Epidermal melanocyte (primary cell): ENCODE measurements at regions not wholly inside any gene's neighbourhood (a gene's known extent, or its start where the extent isn't known, plus 50 kb on each side); places are given as distances from the start of the nearest gene placed in this dataset.
"Not testable (repeated sequence)": the region's sequence is repeated elsewhere in the genome, so short reads cannot be mapped to it uniquely, and the experiment has no call there.

Experiments used
- DNase-seq: peaks from one replicate; pipeline ENCODE4 v3.0.0; 2011; ENCODE audit warnings: low spot score; ENCODE audit not compliant: insufficient read length

DNA sequence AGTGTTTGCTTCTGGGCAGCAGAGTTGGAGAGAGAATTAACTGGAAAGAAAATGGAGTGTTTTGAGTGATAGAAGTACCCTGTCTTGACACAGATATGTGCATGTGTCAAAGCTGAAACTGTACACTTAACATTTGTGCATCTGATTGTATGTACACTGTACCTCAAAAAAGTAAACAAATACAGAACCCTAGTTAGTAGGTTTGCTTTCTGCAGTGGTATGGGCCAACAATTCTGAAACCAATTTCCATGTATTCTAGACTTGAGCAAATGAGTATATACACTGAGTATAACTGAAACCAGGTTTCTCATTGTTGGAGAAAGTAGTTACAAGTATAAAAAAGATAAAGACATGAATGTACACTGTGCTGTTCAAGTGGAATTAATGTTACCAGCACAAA lies 52.4 kb downstream of the ELAPOR2 start:
- DNase-seq = no peak

- no peak for DNase-seq
Observed at GRCh38 chr7:87004956-87005355, 54.5 kb downstream of the ELAPOR2 start.

DNA sequence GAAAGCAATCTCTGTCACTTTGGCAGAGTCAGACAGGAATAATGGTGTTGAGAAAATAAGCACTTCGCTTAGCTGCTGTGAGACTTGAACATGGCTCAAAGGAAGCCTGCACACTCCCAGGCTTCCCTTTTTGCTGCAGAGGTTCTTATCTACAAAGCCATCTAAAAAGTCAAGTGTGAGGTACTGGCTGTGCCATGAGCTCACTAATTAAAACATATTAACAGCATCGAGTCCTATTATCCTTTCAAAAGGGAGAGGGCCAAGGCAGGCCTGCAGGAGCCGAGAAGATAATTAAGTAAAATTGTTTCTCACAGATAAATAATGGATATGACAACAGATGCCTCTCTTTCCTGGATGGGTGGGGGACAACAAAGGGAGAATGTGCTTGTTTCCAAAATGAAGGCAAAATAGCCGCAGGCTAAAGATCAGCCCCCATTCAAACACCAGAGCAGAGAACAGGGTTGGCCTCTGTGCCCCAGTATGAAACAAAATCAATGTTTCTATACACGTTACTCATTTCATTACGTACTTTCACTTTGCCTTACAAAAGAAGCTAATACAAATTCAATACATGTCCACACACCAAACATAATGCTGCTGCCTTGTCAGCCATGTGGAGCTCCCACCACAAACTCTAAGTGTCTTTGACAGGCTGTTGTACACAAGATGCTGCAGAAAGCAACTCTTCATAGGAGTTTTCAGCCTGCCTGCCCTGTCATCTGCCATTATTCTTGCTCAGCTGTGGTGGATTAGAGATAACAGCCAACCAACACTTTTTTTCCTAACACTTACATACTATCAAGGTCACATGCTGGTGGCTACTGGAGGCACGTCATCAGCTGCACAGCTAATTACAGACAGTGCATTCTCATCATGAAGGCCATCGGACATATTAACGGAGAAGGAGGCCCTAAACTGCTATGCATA lies 55.3 kb downstream of the ELAPOR2 start:
- no peak for DNase-seq

DNA sequence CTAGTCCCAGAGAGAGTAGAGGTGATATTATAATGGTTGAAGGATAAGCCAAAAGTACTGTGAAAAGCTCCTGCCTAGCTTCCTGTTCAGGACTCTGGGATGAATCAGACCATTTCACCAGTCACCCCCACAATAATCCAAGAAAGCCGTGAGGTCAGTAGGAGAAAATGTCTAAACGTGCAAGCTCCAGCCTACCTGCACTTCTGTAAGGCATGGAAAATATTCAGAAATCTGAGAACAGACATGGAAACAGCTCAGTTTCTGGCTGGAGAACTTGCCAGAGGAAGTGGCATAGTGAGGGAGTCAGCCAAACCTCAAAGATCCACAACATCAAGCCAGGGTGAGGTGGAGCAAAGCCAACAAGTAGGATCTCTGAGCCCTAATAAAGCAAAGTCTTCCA lies 58.2 kb downstream of the ELAPOR2 start:
- DNase-seq = no peak

DNA sequence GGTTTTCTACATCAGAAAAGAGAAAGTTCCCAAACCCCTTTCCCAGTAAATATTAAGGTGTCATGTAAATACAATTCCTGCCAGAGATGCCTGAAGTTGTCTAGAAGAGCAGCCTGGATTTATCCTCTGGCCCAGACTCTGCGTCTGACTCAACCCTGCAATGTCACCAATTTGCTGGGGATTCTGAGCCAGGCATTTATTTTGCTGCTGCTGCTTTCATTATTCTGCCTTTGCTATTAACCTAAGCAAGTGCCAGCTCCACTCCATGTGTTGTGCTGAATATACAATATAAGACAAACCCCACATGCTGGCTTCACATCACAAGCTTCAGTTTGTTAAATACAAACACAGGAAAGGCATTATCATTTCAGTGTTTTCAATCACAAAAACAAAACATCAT lies 59.1 kb downstream of the ELAPOR2 start:
- no peak for DNase-seq

DNA sequence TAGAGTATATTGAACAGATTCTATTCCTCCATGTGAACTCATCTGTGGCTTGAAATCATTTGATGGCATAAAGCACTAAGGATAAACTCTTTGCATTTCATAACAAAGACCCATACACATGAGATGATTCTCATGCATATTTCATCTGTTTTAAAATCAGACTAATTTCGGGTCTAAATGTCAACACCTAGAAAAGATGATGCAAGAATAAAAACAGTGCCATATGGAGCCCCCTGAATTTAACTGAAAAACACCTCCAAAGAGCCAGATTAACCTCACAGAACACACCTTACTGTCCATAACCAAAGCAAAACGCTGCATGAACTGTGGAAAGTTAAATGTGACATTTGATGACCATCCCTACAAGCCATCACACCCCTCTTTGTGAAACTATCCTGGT lies 59.7 kb downstream of the ELAPOR2 start:
- no peak for DNase-seq

GRCh38 chr7:86995814-86996213 lies 63.6 kb downstream of the ELAPOR2 start:
- no peak for DNase-seq

DNA sequence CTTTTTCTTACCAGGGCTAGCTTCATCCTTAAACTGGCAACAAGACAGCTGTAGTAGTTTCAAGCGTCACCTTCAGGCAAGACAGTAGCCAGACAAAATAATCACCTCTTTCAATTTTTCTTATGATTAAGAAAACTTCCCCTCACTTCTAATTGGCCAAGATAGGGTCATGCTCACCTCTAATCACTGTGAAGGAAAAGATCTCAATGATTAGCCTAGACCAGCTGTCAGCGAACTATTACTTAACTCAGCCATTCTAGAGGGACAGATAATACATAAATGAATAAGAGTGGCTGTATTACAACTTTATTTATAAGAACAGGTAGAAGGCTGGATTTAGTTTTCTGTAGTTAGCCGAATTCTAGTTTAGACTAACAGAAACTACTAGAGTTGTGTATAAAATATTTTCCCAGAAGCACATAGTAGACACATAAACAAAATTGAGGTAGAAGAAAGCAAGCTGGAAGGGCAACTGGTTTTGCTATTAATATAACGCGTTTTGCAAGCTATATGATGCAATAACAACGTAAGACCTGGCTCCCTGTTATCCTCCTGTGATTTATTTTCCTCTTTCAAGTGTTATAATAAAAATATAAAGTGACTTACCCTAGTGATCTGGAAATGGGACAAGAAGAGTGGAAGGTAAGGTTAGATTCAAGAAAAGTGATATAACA lies 64.3 kb downstream of the ELAPOR2 start:
- DNase-seq = no peak

DNA sequence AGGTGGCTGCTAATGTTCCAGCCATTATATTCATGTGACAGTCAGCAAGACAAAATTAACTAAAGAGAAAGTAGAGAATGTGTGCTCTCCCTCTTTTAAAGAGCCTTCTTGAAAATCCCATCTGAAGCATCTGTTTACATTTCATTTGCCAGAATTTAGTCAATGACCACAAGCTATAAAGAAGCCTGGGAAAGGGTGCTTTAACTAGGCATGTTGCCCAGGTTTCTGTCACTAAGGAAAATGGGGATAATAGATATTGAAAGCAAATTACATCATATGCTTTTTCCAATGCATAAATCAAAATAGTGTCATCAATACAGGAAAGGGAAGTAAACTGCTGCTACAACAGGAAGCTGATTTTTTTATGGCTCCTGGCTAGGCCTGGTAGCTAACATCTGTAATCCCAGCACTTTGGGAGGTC lies 67.7 kb downstream of the ELAPOR2 start:
- no peak for DNase-seq

DNA sequence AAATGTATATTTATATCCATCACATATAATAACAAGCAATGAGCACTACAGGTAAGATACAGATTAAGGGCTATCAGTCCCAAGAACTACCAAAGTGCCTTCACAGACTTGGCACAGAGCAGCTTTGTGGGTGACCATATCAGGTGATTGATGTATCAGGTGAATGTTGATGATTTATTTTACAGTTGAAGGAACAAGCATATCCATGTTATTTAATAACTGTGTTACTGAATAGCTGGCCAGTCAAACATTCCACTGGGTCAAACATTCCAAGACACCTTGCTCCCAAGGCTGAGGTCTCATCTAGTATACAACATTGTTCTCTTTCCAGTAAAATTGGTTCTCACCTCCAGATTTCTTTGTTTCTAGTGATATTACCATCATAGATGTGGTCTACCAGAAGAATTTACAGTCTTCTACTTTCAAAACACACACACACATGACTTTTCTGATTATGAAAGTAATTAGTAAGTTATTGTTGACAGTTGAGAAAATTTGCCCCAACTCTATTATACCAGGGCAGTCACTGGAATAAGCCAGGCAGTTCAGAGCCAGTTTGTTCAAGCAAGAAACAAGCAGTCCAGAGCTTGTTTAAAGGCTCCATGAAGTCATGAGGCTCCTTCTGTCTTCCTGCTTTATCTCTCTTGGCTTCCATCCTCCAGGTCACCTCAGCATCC lies 68.2 kb downstream of the ELAPOR2 start:
- DNase-seq = no peak

DNA sequence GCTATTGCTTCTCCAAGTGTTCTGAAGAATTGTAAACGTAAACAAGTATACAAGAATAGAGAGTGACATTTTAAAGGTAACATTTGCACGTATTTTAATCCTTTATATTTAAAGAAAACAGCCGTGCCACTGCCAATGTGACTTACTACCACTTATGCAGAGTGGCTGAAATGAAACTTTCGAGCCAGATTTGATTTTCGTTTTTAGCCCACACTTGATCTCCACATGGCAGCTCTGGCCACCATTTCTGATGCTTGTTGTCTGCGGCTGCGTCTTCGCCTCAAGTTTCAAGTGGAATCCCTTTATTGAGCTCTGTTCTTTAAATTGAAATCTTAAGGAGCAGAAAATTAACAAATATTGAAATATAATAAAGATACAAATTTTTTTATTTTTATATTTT lies 70.0 kb downstream of the ELAPOR2 start:
- DNase-seq = no peak

DNA sequence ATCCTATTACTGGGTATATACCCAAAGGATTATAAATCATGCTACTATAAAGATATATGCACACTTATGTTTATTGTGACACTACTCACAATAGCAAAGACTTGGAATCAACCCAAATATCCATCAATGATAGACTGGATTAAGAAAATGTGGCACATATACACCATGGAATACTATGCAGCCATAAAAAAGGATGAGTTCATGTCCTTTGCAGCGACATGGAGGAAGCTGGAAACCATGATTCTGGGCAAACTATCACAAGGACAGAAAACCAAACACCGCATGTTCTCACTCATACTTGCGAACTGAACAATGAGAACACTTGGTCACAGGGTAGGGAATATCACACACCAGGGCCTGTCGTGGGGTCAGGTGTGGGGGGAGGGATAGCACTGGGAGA lies 71.6 kb downstream of the ELAPOR2 start:
- not testable (repeated sequence) for DNase-seq

DNA sequence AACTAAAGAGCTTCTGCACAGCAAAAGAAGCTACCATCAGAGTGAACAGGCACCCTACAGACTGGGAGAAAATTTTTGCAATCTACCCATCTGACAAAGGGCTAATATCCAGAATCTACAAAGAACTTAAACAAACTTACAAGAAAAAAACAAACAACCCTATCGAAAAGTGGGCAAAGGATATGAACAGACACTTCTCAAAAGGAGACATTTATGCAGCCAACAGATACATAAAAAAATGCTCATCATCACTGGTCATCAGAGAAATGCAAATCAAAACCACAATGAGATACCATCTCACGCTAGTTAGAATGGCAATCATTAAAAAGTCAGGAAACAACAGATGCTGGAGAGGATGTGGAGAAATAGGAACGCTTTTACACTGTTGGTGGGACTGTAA lies 72.1 kb downstream of the ELAPOR2 start:
- not testable (repeated sequence) for DNase-seq

DNA sequence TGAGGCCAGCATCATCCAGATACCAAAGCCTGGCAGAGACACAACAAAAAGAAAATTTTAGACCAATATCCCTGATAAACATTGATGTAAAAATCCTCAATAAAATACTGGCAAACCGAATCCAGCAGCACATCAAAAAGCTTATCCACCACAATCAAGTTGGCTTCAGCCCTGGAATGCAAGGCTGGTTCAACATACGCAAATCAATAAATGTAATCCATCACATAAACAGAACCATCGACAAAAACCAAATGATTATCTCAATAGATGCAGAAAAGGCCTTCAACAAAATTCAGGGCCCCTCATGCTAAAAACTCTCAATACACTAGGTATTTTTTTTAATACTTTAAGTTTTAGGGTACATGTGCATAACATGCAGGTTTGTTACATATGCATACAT lies 74.1 kb downstream of the ELAPOR2 start:
- DNase-seq = not testable (repeated sequence)

GRCh38 chr7:86983654-86984053 lies 75.8 kb downstream of the ELAPOR2 start:
- not testable (repeated sequence) for DNase-seq

GRCh38 chr7:86981937-86982336 lies 77.5 kb downstream of the ELAPOR2 start:
- not testable (repeated sequence) for DNase-seq

- no peak for DNase-seq
Observed at GRCh38 chr7:86981127-86981526, 78.3 kb downstream of the ELAPOR2 start.

GRCh38 chr7:86980223-86980622 lies 79.2 kb downstream of the ELAPOR2 start:
- DNase-seq = no peak

DNA sequence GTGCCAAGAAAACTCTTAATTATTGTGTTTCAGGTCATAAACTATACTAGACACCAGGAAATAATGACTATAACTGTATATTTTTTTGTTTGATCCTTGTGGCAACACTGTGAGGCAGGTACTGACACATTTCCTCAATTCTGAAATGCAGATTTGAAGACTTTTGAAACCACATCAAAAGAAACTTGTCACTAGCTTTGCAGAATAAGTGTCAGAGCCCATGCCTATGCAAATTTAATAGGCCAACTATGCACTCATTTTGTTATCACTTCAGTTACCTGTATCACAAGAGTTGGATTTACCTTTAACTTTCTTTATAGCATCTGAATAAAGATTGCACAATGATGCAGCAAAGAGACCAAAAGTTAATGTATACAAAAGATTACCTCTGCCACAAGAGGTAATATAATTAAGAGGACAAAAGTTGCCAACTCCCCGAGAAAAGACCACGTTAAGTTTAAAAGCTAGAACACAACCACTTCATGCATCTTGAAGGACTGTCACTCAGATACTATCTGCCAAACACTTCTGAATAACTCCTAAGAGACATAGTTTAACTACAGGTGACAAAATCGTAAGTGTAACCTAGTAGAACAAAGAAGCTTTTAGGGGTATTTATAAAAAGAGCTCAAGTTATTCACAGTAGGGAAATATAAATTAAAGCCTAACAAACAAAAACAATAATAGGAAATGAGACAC lies 80.5 kb downstream of the ELAPOR2 start:
- DNase-seq = no peak

DNA sequence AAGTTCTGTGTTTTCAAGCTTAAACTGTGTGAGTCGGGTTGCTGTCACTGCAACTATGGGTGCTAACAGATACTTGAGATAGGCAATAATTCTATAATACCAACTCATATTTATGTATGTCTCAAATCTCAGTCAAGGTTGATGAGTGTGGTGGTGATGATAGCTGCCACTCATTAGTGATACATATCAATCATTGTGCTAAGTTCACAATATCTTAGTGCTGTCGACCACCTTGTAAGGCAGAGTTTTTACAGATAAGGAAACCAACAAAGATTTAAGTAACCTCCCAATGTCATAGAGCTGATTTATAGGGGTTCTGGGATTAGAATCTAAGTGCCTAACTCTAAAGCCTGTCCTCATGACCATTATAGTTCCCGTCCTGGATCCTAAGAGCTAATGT lies 82.5 kb downstream of the ELAPOR2 start:
- no peak for DNase-seq

DNA sequence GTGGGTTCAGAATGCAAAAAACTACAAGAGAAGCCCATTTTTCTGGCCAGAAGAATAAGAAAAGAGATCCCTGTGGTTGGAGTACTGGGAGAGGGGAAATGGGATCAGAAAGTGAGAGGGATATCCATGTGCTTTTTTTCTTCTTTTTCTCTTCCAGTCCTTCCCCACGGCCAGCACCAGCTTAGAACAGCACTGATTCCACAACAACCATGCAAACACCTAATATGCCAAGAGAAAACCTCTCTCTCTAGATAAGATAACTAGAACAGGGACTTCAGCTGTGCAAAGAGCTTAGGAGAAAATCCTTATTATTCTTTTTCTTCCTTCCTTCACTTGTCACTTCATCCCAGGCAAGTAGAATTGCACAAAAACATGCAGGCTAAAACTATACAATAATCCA lies 83.5 kb downstream of the ELAPOR2 start:
- DNase-seq = no peak

- DNase-seq = no peak
Observed at GRCh38 chr7:86975449-86975848, 84.0 kb downstream of the ELAPOR2 start.
